Stomach (tissue), 8 donors: ENCODE measurements at regions not wholly inside any gene's neighbourhood (a gene's known extent, or its start where the extent isn't known, plus 50 kb on each side); places are given as distances from the start of the nearest gene placed in this dataset.

Experiments
- DNase-seq, 2 donors: peaks; one replicate each; pipeline versions ENCODE4 v3.0.0 to v3.0.0-alpha.2; 2013 to 2019
- H3K27ac ChIP-seq, 5 donors: fragments of 200-600 bp in 4 of 5; sonication (generic) in 4 of 5; one replicate each; pipeline ENCODE4 v1.5.1; 2013 to 2019; ENCODE audit warnings: mild to moderate bottlenecking in 1 of 5, moderate library complexity in 1 of 5
- H3K27me3 ChIP-seq, 3 donors: fragments of 200-600 bp; sonication (generic); one replicate each; pipeline ENCODE4 v1.5.1; 2017 to 2019; ENCODE audit warnings: mixed run types in 1 of 3
- H3K36me3 ChIP-seq, 4 donors: fragments of 200-600 bp; sonication (generic); 1 replicate in 3 of 4; 2 replicates in 1 of 4; pipeline ENCODE4 v1.5.1; 2016 to 2019
- H3K4me1 ChIP-seq, 4 donors: fragments of 200-600 bp; sonication (generic); one replicate each; pipeline ENCODE4 v1.5.1; 2016 to 2019
- H3K4me3 ChIP-seq, 4 donors: fragments of 200-600 bp; sonication (generic) in 3 of 4; one replicate each; pipeline ENCODE4 v1.5.1; 2016 to 2019; ENCODE audit warnings: mild to moderate bottlenecking in 1 of 4
- H3K9me3 ChIP-seq, 4 donors: fragments of 200-600 bp; sonication (generic); one replicate each; pipeline ENCODE4 v1.5.1; 2016 to 2019
- EP300 ChIP-seq: sonication (generic); formaldehyde crosslinking; IDR thresholded peaks from one replicate; pipeline ENCODE4 v1.6.1; 2017; ENCODE audit warnings: antibody characterized with exemption
- POLR2A ChIP-seq, 4 donors: fragments of 450-650 bp; IDR thresholded peaks; one replicate each; pipeline ENCODE4 v1.6.1; 2016; ENCODE audit warnings: antibody characterized with exemption in 4 of 4, control low read depth in 2 of 4, mild to moderate bottlenecking in 1 of 4, moderate library complexity in 1 of 4
- POLR2AphosphoS5 ChIP-seq, 3 donors: sonication (generic); formaldehyde crosslinking; IDR thresholded peaks; one replicate each; pipeline ENCODE4 v1.6.1; 2016; ENCODE audit warnings: antibody characterized with exemption in 3 of 3
- WGBS, 5 donors: extraction: QIAGEN DNeasy Blood & Tissue Kit in 3 of 5; methylation state at CpG; one replicate each; pipeline versions ENCODE4 v1.1.5 to v1.1.7; 2013 to 2018; 5-methylcytosine and 5-hydroxymethylcytosine counted together
- intact Hi-C: fragments of 100-400 bp; cut with DNase I; formaldehyde crosslinking; loops from one replicate; pipeline ENCODE4 v1.15.1; 2023; ENCODE audit warnings: low total_unique reads
- TF ChIP-seq, protein P1 (sequence below), 7 experiments: fragments of 450-650 bp in 4 of 7; fragments of 200-600 bp in 3 of 7; sonication (generic) in 3 of 7; IDR thresholded peaks; one replicate each; pipeline ENCODE4 v1.5.1; 2016 to 2019; ENCODE audit warnings: antibody characterized with exemption in 7 of 7, control low read depth in 2 of 7, mild to moderate bottlenecking in 1 of 7
- donor health status: healthy with polysubstance abuse.
- donor health status: Bipolar disorder and iron deficiency.
- donor health status: healthy.

DNA sequence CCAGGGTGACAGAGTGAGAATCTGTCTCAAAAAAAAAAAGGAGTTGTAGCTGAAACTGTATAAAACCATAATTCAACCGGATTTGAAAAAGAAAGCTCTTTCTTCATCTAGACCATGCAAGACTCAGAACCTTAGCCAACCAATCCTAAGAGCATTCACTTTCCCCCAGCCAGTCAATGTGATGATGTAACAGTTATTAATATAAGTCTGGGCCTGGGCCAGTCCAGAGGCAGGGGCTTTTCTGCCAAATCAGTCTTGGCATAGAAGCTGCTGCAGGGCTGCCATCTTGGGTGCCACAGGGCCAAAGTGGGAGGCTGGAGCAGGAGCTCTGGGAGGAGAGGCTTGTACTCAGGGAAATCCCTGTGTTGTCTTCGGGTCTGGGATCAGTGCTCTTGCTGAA, 288.4 kb downstream of the CLIC5 start:
- H3K4me1 ChIP-seq = no peaks in the 10 kb centered on the region
- WGBS, 5 donors = 72 to 89% (median 79%) methylated on average over 2 of the region's 2 CpGs
- peaks cover 0 to 9% (median 2%) of the 10 kb centered on the region in 4 donors for H3K9me3 ChIP-seq
- no peak overlapping the region for H3K27ac ChIP-seq
- intact Hi-C loops = no loop called here
- H3K36me3 ChIP-seq = no peaks in the 10 kb centered on the region
- peak in 1 of 2 donors; percentile 30 for DNase-seq
- no peaks in the 10 kb centered on the region for H3K27me3 ChIP-seq
- TF ChIP-seq POLR2A (IDR thresholded peaks at IDR 0.05) (no peak), EP300 (no peak), POLR2AphosphoS5 (IDR thresholded peaks at IDR 0.05) (no peak)
- TF ChIP-seq, protein P1, sequence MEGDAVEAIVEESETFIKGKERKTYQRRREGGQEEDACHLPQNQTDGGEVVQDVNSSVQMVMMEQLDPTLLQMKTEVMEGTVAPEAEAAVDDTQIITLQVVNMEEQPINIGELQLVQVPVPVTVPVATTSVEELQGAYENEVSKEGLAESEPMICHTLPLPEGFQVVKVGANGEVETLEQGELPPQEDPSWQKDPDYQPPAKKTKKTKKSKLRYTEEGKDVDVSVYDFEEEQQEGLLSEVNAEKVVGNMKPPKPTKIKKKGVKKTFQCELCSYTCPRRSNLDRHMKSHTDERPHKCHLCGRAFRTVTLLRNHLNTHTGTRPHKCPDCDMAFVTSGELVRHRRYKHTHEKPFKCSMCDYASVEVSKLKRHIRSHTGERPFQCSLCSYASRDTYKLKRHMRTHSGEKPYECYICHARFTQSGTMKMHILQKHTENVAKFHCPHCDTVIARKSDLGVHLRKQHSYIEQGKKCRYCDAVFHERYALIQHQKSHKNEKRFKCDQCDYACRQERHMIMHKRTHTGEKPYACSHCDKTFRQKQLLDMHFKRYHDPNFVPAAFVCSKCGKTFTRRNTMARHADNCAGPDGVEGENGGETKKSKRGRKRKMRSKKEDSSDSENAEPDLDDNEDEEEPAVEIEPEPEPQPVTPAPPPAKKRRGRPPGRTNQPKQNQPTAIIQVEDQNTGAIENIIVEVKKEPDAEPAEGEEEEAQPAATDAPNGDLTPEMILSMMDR (IDR thresholded peaks at IDR 0.05) = no peak
- no peak overlapping the region for H3K4me3 ChIP-seq

DNA sequence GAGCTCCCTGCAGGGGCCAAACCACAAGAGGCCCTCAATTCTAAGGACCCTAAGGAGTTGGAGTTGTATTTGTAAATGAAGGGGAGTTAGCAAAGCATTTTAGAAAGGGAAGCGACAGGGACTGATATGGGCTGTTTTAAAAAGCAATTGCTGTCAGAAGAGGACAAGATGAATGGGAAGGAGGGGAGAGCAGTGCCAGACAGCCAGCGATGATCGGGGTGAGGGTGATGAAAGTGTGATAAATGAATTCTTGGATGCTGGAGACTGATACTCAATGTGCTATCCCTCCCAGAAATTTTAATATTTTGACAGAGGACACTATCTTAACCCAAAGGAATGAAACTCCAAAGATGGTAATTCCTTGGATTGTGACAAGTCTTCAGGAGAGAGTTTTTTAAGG, 289.2 kb downstream of the CLIC5 start:
- H3K9me3 ChIP-seq = peaks cover 0 to 9% (median 2%) of the 10 kb centered on the region in 4 donors
- WGBS, 5 donors = 68 to 86% (median 81%) methylated on average over 3 of the region's 3 CpGs
- no peaks in the 10 kb centered on the region for H3K36me3 ChIP-seq
- H3K4me3 ChIP-seq = no peak overlapping the region
- no peaks in the 10 kb centered on the region for H3K4me1 ChIP-seq
- intact Hi-C loops = no loop called here
- no peaks in the 10 kb centered on the region for H3K27me3 ChIP-seq
- DNase-seq = no peak
- TF ChIP-seq POLR2AphosphoS5 (IDR thresholded peaks at IDR 0.05) = no peak
- no peak for TF ChIP-seq EP300
- no peak for TF ChIP-seq POLR2A (IDR thresholded peaks at IDR 0.05)
- TF ChIP-seq, protein P1 (IDR thresholded peaks at IDR 0.05) = no peak
- no peak overlapping the region for H3K27ac ChIP-seq

DNA sequence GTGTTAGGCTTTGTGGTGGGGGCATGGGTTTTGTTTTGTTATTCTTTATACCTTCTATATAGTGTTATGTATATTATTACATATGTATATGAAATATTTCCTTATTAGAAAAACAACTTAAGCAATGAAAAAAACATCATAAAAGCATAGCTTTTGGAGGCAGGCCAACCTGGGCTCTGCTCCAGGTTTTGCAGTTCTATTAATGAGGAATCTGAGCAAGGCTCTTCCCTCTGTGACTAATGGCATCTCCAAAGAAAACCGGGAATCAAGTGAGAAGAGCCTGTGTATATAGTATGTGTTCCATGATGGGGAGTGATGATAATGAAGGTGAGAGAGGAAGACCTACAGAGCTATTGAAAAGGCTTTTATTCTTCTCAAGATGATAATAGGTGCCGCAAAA, 291.1 kb downstream of the CLIC5 start:
- H3K27ac ChIP-seq = no peak overlapping the region
- no peaks in the 10 kb centered on the region for H3K27me3 ChIP-seq
- DNase-seq = peak in 1 of 2 donors; percentile 82
- no peaks in the 10 kb centered on the region for H3K36me3 ChIP-seq
- H3K4me3 ChIP-seq = no peak overlapping the region
- TF ChIP-seq, protein P1 (IDR thresholded peaks at IDR 0.05) = no peak
- TF ChIP-seq EP300 = no peak
- TF ChIP-seq POLR2AphosphoS5 (IDR thresholded peaks at IDR 0.05) = no peak
- no peak for TF ChIP-seq POLR2A (IDR thresholded peaks at IDR 0.05)
- 48 to 62% (median 56%) methylated on average over 2 of the region's 2 CpGs for WGBS, 5 donors
- H3K4me1 ChIP-seq = no peaks in the 10 kb centered on the region
- H3K9me3 ChIP-seq = peaks cover 0 to 9% (median 2%) of the 10 kb centered on the region in 4 donors
- intact Hi-C loops = no loop called here

DNA sequence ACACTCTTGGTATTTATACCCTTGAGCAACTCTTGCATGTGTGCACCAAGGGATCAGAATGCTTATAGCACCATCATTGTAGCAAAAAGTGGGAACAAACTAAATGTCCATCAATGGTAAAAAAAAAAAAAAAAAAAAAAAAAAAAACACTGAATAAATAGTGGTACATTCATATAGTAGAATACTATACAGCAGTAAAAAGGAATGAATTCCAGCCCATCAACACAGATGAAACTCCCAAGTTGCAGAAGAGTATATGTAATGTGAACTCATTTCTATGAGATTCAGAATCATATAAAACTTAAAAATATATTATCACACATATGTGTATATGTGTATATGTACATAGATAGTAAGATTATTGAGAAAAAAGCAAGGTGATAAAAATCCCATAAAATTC, 291.6 kb downstream of the CLIC5 start:
- no peaks in the 10 kb centered on the region for H3K36me3 ChIP-seq
- no peaks in the 10 kb centered on the region for H3K27me3 ChIP-seq
- TF ChIP-seq EP300 (no peak), POLR2A (IDR thresholded peaks at IDR 0.05) (no peak), POLR2AphosphoS5 (IDR thresholded peaks at IDR 0.05) (no peak)
- TF ChIP-seq, protein P1 (IDR thresholded peaks at IDR 0.05) = no peak
- no peak overlapping the region for H3K27ac ChIP-seq
- intact Hi-C loops = no loop called here
- no peak overlapping the region for H3K4me3 ChIP-seq
- no peaks in the 10 kb centered on the region for H3K4me1 ChIP-seq
- H3K9me3 ChIP-seq = peaks cover 0 to 9% (median 2%) of the 10 kb centered on the region in 4 donors
- DNase-seq = no peak
